ENCODE measurements at regions not wholly inside any gene's neighbourhood (a gene's known extent, or its start where the extent isn't known, plus 50 kb on each side); places are given as distances from the start of the nearest gene placed in this dataset.

DNA sequence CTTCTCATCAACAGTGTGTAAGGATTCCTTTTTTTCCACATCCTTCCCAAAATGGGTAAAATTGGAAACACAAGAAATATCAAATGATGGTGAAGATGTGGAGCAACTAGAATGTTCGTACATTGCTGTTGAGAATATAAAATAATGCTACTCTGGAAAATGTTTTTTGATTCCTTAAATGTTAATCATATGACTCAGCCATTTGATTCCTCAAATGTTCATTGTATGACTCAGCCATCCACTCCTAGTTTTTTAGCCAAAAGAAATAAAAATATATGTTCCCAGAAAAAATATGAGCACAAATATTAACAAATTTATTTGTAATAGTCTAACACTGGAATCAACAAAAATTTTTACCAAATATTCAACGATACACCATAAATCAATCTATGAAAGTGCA, 1108.6 kb downstream of the LRFN5 start:
- Mint-ChIP-seq H3K36me3 (ENCODE audit: insufficient read depth) (no peaks in the 10 kb centered on the region), H3K27ac (no peak overlapping the region), H3K4me1 (ENCODE audit: low read depth) (no peaks in the 10 kb centered on the region), H3K27me3 (no peaks in the 10 kb centered on the region), H3K4me3 (ENCODE audit: low read depth) (no peak overlapping the region), H3K9me3 (ENCODE audit: low read depth) (peaks cover 10% of the 10 kb centered on the region)
- TF ChIP-seq, protein P1, sequence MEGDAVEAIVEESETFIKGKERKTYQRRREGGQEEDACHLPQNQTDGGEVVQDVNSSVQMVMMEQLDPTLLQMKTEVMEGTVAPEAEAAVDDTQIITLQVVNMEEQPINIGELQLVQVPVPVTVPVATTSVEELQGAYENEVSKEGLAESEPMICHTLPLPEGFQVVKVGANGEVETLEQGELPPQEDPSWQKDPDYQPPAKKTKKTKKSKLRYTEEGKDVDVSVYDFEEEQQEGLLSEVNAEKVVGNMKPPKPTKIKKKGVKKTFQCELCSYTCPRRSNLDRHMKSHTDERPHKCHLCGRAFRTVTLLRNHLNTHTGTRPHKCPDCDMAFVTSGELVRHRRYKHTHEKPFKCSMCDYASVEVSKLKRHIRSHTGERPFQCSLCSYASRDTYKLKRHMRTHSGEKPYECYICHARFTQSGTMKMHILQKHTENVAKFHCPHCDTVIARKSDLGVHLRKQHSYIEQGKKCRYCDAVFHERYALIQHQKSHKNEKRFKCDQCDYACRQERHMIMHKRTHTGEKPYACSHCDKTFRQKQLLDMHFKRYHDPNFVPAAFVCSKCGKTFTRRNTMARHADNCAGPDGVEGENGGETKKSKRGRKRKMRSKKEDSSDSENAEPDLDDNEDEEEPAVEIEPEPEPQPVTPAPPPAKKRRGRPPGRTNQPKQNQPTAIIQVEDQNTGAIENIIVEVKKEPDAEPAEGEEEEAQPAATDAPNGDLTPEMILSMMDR (IDR thresholded peaks at IDR 0.05; ENCODE audit: unreplicated experiment), result no peak
- no peak for DNase-seq (ENCODE audit: low spot score, unreplicated experiment)

GRCh38 chr14:42710071-42710470, 1103.4 kb downstream of the LRFN5 start:
- H3K27me3 Mint-ChIP-seq, result no peaks in the 10 kb centered on the region
- H3K36me3 Mint-ChIP-seq (ENCODE audit: insufficient read depth), result no peaks in the 10 kb centered on the region
- no peaks in the 10 kb centered on the region for H3K4me1 Mint-ChIP-seq (ENCODE audit: low read depth)
- H3K27ac Mint-ChIP-seq, result no peak overlapping the region
- H3K9me3 Mint-ChIP-seq (ENCODE audit: low read depth), result peaks cover 10% of the 10 kb centered on the region
- no peak overlapping the region for H3K4me3 Mint-ChIP-seq (ENCODE audit: low read depth)
- TF ChIP-seq, protein P1 (IDR thresholded peaks at IDR 0.05; ENCODE audit: unreplicated experiment), result no peak
- DNase-seq (ENCODE audit: low spot score, unreplicated experiment), result no peak

- no peak overlapping the region for H3K4me3 Mint-ChIP-seq (ENCODE audit: low read depth)
- H3K27me3 Mint-ChIP-seq, result no peaks in the 10 kb centered on the region
- DNase-seq (ENCODE audit: low spot score, unreplicated experiment), result no peak
- no peak overlapping the region for H3K27ac Mint-ChIP-seq
- H3K9me3 Mint-ChIP-seq (ENCODE audit: low read depth), result no peaks in the 10 kb centered on the region
- no peaks in the 10 kb centered on the region for H3K36me3 Mint-ChIP-seq (ENCODE audit: insufficient read depth)
- TF ChIP-seq, protein P1 (IDR thresholded peaks at IDR 0.05; ENCODE audit: unreplicated experiment), result no peak
- peaks cover 2% of the 10 kb centered on the region for H3K4me1 Mint-ChIP-seq (ENCODE audit: low read depth)
These were observed 1096.8 kb downstream of the LRFN5 start for GRCh38 chr14:42703501-42703900.

GRCh38 chr14:42687421-42687820, 1080.7 kb downstream of the LRFN5 start:
- Mint-ChIP-seq H3K27me3 (no peaks in the 10 kb centered on the region), H3K4me1 (ENCODE audit: low read depth) (no peaks in the 10 kb centered on the region), H3K4me3 (ENCODE audit: low read depth) (no peak overlapping the region), H3K27ac (no peak overlapping the region), H3K36me3 (ENCODE audit: insufficient read depth) (no peaks in the 10 kb centered on the region), H3K9me3 (ENCODE audit: low read depth) (no peaks in the 10 kb centered on the region)
- no peak for DNase-seq (ENCODE audit: low spot score, unreplicated experiment)
- TF ChIP-seq, protein P1 (IDR thresholded peaks at IDR 0.05; ENCODE audit: unreplicated experiment), result no peak

DNA sequence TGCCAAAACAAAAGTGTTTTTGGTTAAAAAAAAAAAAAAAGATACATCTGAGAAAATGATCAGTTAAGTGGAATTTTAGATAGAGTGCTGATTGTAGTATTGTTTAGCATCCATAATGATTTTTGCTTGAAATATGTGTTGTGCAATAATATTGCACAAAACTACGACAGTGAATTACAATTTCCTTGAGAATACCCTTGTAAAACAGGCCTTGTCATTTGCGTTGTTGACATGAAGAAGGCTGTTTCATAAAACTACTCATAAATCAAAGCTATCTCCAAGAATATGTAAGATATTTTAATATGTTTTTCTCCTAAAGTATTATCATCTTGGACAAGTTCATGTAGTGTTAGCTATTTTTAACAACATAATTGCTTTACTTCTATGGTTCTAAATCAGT, 1077.0 kb downstream of the LRFN5 start:
- H3K4me1 Mint-ChIP-seq (ENCODE audit: low read depth), result no peaks in the 10 kb centered on the region
- DNase-seq (ENCODE audit: low spot score, unreplicated experiment), result no peak
- no peak overlapping the region for H3K27ac Mint-ChIP-seq
- no peaks in the 10 kb centered on the region for H3K9me3 Mint-ChIP-seq (ENCODE audit: low read depth)
- no peaks in the 10 kb centered on the region for H3K27me3 Mint-ChIP-seq
- no peak overlapping the region for H3K4me3 Mint-ChIP-seq (ENCODE audit: low read depth)
- TF ChIP-seq, protein P1 (IDR thresholded peaks at IDR 0.05; ENCODE audit: unreplicated experiment), result no peak
- H3K36me3 Mint-ChIP-seq (ENCODE audit: insufficient read depth), result no peaks in the 10 kb centered on the region
